NCI-H2227 (cell line): ENCODE measurements at regions not wholly inside any gene's neighbourhood (a gene's known extent, or its start where the extent isn't known, plus 50 kb on each side); places are given as distances from the start of the nearest gene placed in this dataset.

Experiments used
- DNase-seq: peaks from one replicate; lab custom pipeline; 2025; ENCODE audit not compliant: unreplicated experiment; lab: John Stamatoyannopoulos, UW

DNA sequence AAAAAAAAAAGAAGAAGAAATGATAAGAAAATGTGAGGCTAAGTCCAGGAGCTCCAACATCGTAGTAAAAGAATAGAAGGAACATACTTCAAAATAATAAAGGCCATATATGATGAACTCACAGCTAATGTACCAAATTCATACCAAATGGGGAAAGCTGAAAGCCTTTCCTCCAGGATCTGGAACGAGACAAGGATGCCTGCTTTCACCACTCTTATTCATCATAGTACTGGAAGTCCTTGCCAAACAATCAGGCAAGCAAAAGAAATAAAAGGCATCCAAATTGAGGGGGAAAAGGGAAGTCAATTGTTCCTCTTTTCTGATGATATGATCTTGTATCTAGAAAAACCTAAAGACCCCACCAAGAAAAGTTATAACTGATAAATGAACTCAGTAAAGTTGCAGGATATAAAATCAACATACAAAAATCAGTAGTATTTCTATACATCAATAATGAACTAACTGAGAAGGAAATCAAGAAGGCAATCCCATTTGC is 170.6 kb downstream of the METTL4 start:
- DNase-seq, result no peak

DNA sequence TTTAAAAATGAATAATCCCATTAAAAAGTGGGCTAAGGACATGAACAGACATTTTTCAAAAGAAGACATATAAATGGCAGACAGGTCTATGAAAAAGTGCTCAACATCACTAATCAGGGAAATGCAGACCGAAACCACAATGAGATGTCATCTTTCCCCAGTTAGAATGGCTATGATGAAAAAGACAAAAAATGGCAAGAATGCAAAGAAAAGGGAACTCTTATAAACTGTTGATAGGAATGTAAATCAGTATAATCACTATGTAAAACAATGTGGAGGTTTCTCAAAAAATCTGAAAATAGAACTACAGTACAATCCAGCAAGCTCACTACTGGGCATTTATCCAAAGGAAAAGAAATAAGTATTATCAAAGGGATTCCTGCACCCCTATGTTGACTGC is 169.2 kb downstream of the METTL4 start:
- DNase-seq, result no peak

DNA sequence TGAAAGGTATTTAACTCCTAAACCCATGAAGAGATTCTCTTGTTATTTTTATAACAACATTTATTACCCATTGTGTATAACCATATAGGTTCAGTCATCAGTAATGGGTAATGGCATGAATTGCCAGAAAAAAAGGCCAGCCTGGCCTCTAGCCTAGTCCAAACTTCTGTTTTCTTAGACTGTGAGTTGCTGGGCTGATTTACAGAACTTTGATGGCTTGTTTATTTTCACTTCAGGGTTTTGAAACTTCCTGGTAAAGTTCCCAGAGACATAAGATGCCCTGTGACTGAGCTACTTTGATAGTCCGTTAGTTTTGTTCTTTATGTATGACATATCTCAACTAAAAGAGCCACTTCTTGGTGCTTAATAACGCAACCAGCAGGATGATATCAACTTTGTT is 164.8 kb downstream of the METTL4 start:
- DNase-seq, result no peak

DNA sequence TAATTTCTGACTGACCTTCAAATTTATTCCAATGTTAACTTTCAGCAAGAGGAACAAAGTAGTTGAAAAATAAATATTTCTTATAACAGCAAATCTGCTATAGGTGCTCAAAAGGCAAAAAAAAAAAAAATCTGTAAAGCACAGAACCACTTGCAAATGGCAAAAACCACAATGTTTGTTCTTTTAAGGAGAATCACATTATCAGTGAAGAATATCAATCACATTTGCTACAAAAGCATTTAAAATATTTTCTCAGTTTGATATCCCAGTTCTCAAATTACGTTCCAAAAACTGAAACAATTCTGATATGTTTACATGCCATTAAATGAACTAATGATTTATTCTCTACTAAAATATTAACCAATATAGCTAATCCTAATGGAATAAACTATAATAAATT is 163.3 kb downstream of the METTL4 start:
- DNase-seq, result no peak

DNA sequence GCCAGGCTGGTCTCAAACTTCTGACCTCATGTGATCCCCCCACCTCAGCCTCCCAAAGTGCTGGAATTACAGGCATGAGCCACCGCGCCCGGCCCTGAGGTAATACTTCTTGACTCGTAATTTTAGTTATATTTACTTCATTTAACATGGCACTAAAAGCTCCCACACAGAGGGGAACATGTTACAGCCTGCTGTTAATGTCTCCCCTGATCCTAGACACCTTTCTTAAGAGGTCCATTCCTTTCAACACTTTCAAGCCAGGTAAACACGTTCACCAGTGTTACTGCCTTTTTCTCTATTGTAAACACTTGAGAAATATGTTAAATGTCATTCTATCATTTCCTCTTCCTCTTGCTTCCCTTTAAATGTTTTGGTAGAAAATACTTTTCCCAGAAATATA is 161.4 kb downstream of the METTL4 start:
- no peak for DNase-seq

DNA sequence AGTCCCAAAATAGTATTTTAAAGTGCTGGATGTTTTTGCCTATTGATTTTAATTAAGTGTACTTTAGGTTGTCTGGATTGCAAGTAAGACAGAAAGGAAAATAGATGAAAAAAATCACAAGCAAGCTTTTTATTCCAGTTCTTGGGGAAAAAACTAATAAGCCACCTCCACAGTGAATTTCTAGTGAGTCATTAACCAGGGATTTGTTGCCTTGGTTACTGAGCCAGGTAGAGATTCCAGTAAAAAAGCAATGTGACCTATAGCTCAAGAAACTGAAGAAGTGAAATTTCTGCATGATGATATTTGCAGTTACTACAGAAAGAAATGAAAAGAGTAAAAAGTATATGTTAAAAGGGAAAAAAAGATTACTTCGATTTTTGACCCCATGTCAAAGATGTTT is 160.6 kb downstream of the METTL4 start:
- DNase-seq, result no peak

DNA sequence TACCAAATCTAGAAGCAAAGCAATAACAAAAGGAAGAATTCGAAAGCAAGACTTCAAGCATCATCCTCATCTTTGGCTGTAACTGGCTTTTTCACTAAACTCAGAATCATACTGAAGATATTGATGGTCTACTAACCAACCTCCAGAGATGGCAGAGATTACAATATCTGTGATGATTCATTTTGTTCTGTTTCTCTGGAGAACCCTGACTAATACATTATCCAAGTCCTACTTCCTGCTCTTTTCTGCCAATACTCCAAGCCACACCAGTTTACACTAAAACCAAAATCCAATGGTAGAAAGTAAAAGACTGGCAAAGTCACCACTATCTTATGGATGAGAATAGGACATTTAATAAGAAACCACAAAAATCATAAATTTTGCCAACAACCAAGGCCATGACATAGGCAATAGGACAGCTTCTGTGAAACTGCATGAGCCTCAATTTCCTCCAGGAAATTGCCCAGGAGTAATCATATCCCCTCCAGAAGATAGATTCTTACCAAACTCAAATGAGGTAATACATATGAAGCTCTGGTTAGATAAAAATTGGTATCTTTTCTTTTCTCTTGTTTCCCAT is 159.8 kb downstream of the METTL4 start:
- DNase-seq, result no peak

DNA sequence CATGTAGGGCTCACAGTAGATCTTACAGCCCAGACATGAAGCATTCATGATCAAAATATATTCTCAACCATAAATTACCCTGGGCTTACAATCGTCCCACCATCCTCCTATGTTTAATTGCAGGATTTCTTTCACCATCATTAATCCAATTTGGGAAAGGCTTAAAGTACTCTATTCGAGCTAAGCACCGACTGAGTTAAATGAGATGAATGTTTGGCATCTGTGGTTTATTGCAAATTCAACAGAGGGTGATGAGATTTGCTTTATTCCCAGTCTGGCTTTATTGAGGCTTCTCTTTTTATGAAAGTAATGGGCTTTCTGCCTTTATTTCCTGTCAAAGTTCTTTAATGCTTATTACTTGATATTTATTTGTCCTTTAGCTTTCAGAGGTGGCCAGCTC is 159.0 kb downstream of the METTL4 start:
- no peak for DNase-seq

DNA sequence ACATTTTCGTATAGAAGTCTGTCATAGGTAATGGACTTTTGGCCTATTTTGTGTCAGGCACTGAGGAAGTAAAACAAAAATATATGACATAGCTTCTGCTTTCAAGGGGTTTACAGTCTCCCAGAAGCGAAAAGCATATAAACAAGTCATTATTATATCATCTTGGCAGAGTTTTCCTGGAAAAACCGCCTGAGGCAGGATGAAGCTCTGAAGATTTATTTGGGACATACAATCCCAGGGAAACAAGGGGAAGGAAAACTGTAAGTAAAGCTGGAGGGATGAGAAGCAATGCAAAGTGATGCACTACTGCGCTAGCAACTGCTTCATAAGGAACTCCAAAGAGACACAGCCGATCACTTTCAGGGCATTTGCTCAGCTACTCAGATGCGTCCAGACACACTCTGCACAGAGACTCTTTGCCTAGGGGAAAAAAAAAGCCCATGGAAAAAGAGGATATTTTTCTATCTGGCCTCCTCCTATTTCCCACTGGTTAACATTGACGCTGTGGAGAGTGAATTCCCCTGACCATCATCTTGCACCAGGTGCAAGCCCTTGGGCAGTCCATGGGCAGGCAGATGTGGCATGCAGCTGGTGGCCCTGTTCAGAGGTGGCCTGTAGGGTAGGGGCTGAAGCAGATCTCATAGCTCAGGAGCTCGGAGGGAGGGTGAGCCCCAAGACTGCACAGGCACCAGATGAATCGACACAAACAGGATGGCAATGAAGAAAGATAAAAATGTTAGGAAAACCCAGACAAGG is 158.1 kb downstream of the METTL4 start:
- DNase-seq, result no peak

DNA sequence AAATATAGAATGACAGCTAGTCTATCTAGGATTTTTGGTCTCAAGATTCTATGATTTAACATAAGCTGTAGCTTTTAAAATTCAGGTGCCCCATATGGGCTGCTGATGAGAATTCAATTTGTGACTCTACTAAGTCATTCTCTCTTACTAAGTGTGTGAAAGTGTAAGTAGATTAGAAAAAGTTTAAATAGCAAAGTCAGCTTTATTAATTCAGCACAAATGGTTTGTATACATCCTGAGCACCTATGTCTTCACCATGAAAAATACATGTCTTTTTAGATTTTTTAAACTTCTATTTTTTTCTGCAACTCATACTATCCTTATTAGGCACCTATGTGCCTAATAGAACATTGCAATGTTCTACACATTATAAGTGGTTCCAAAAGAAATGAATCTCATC is 157.1 kb downstream of the METTL4 start:
- DNase-seq, result no peak

DNA sequence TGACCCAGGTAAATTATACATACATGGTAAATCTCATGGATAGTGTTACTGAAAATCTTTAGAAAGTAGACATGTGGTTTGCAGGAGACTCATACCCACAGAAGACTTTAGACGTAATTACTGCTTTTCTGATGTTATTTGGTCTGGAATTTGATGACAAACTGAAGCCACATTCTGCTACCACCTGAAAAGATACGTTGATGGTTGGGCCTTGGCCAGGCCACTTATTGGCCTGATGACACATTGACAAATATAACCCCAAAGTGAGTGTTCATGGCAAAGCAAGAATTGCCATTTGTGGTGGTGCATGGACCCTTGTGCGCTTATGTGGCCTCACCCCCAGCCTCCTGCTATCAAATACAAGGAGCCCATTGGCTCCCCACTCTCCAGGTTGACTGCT is 155.6 kb downstream of the METTL4 start:
- no peak for DNase-seq

DNA sequence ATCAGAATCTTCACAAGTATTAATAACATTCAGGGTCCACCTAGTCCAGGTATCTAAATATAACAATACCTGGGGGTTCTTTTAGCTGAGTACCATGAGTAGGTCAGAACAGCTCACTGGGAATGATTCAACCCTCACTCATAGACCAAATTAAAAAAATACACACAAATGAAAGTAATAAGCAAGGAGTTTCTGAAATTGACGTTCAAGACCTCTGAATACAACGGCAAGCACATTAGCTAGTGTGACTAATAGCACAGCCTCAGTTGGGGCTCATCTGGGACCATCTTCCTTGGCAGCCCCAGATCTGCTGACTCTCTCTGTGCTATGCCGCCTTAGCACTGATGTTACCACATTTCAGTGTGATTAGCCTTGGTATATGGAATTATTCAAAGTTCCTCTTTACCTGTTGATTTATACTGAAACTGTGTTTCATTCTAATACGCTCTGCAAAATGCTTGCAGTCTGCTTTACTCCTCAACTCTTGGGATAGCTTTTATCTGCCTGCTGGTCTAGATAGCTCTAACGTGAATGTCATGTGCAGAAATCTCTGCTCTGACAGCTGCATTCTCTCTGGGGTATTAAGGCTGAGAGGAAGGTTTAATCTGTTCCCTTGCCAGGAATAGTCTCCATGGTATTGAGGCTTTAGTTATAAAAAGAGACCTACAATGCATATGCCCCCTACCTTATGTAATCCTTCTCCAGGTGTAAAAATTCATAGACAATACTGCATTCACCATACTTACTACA is 153.3 kb downstream of the METTL4 start:
- DNase-seq, result no peak

DNA sequence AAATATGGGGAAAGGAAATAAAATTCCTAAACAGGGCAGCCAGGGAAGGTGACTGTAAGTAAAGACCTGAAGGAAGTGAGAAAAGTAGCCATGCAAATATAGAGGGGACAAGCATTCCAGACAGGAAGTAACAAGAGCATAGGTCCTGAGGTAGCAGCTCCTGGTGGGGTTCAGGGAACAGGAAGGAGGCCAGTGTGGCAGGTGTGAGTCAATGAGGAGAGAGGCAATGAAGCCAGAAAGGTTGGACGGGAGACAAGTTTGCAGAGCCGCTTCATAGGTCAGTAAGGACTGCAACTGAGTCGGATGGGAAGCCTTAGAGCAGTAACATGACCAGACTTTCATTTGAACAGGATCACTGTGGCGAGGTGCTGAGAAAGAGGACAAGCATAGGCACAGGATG is 150.9 kb downstream of the METTL4 start:
- no peak for DNase-seq

DNA sequence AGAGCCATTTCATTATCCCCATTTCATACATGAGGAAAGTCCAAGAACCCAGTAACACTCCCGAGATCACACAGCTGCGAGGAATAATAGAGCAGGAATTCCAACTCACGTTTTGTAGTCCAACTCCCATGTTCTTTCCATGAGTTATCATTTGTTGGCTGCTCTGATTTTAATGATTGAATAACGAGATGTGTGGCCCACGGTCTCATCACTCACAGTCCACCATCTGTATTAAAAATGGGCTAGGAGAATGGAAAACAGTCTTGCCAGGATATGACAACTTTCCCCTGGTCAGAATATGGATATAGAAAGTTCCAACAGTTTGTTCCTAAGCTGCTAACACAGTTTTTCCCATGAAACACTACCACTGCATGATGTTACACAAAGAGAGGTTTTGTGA is 147.5 kb downstream of the METTL4 start:
- no peak for DNase-seq

DNA sequence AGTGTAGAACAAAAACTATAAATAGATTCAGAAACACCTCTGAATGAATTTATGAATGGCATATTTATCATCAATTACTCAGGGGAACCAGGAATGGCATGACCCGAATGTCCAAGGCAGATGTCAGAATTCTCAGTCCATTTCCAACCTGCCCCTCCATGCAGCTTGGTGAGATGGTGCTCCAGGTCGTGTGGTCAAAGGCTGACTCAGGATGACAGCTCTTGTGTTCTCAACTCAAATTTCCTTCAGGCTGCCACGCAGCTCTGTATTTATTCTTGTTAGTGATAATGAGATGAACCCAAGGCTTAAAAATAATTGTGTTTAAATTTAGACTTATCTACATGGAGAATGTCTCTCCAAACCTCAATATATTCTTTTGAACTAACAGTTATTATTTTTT is 146.9 kb downstream of the METTL4 start:
- DNase-seq, result no peak

DNA sequence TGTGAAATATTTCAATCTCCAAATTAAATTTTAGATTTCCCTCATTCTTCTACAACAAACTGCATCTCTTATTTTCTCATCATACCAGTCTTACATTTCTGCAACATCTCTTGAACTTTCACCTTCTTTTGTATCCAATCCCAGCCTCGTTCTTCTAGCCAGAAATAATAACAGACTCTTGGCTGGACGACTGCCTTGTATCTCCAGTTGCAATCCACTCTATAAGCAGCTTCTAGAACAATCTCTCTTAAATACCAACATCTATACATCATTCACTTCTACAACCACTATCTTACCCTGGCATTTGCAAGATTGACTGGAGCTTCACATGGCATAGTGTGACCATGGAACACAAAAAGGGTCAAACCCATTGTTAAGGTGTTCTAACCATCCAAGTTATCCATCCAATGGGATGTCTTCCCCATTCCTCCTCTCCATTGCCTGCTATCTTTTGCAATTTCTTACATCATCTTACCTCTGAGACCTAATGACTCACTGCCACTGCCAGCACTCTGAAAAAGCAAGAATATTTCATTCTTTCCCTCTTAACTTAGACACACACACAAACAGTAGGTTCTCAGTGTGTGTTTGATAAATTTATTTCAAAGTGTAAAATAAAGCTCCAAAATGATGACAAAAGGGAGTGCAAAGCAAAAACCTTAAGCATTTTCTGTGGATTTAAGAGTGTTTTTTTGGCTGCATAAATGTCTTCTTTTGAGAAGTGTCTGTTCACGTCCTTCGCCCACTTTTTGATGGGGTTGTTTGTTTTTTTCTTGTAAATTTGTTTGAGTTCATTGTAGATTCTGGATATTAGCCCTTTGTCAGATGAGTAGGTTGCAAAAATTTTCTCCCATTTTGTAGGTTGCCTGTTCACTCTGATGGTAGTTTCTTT is 145.6 kb downstream of the METTL4 start:
- DNase-seq, result no peak

DNA sequence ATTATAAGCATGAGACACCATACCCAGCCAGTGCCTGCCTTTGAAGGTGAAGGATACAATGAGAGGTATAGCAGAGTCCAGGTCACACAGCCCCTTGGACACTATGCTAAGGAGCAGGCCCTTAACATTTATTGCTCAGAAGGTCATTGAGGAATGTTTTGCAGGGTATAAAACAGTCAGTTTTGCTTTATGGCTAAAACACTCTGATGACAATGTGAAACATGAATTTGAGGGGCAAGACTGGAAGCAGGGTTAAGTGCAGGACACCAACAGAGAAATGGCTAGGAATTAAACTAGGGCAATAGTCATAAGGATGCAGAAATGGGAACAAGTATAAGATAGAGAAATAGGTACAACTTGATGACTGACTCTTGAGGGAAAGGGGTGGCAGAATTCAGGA is 141.1 kb downstream of the METTL4 start:
- DNase-seq, result no peak

DNA sequence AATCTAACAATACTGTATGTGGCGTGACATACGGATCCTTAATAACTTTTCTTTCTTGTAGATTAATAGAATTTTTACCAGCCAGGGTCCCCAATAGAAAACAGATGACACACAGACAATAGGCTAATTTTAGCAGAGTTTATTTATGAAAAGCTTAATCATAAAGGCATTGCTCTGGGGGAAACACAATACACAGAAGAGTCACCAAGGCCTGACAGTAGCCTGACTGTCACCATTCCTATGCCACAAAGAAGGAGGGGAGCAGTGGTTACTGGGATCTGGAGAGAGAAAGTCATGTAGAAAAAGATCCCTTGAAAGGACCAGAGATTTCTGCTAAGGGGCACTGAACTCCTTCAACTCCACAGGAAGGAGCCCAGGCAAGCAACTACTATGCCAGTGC is 139.5 kb downstream of the METTL4 start:
- DNase-seq, result no peak

DNA sequence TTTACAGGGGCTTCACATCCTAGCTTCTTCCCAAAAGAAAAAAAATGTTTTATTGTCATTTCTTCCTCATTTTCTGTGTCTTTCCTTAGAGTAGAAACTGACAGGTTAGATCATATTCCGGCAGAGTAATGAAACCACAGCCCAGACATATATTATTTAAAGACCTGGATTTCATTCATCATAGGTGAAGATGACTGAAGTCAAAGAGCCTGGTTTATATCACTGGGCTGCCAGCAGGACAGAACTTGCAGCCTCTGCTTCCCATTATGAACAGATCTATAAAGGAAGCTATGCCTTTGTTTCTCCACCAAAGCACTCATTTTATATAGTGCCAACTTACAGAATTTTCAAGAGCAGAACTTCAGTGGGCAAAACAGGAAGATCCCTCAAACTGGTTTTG is 137.9 kb downstream of the METTL4 start:
- DNase-seq, result no peak

DNA sequence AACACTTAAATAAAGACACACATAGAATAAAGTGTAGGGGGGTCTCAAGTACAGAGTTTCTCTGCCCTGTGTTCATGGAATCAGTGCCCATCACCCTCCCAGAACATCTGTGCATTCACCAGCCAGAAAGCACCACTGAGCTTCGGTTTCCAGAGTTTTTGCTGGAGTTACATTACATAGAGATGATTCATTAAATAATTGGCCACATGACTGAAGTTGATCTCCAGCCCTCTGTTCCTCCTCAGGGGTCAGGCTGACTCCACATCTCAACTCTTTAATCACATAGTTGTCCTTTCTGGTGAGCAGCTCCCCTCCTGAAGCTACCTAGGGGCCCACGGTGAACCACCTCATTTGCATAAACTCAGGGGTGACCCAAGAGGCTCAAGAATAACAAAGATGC is 129.8 kb downstream of the METTL4 start:
- no peak for DNase-seq

DNA sequence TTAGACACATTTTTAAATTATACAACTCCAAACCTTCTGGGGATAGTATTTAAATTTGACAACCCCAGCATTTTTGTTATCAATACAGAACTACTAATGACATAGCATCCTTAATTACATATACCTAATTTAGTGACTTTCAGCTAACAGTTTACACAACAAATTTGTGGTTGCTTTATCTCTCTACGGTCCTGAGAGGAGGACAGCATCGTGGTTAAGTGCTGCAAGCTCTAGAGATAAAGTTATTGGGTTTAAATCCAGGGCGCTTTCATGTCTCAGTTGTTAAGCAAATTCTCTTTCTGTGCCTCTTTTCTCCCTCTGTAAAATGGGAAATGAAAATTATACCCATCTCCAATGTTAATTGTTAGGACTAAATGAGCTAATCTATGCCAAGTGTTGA is 129.3 kb downstream of the METTL4 start:
- DNase-seq, result no peak
